Activated CD8-positive, alpha-beta memory T cell treated with anti-CD3 and anti-CD28 coated beads, Interleukin-2, amount 50 U/mL, for 24 hours (primary cell): ENCODE measurements at regions not wholly inside any gene's neighbourhood (a gene's known extent, or its start where the extent isn't known, plus 50 kb on each side); places are given as distances from the start of the nearest gene placed in this dataset.
A peak's percentile ranks its signal among the peaks of the same experiment; 100 is the strongest.

Source experiments
- DNase-seq: peaks from one replicate; pipeline ENCODE4 v3.0.0-alpha.2; 2020; ENCODE audit errors: extremely low read depth

DNA sequence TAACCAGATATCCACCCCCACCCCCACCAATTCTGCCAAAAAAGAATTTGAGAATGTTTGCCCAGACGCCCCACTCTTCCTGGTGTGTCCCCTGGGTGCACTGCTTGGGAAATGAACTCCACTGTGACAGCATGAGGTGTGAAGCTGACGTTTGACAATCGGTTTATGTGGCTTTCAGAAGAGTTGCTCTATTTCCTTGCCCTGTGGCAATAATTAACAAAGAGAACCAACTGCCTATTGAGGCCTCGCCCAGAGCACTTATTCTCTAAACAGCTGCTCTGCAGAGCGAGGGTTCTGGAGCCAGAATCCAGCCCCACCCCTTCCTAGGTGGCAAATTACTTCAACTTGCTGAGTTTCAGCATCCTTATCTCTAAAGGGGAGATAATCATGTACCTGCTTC is 115.8 kb upstream of the SIX3 start:
- DNase-seq, result no peak

DNA sequence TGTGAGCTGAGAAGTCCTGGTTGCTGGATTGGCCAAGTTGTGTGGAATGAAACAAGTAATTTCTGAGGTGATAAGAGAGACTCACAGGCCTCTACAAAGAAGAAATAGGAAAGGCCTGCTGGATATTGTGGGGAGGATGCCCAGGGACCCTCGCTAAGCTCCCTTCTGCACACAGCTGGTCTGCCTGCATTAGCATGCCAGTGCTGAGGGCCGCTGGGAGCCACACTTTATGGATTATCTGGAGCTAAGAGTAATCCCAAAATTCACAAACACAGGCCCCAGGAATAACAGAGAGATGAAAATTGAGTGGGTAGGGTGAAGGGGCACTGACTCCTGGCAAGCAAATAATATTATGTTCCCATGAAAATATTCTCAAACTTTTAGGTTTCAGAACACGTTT is 114.9 kb upstream of the SIX3 start:
- no peak for DNase-seq

DNA sequence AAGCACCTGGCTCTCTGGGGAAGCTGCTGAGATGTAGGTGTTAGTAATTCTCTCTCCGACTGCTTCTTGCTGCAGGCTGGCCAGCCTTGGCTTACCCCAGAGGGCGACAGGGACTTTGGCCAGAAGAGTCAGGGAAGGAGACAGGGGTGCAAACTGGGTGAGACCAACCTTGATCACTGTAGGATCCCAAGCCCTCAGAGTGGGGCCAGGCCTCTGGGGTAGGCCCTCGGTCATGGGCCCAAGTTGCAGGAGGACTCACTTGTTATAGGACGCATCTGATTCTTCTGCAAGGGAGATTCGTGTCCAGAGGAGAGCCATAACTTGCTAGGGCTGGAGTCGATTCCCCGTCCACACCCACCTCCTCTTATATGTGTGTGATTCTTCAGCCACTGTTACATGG is 111.7 kb upstream of the SIX3 start:
- DNase-seq, result no peak

DNA sequence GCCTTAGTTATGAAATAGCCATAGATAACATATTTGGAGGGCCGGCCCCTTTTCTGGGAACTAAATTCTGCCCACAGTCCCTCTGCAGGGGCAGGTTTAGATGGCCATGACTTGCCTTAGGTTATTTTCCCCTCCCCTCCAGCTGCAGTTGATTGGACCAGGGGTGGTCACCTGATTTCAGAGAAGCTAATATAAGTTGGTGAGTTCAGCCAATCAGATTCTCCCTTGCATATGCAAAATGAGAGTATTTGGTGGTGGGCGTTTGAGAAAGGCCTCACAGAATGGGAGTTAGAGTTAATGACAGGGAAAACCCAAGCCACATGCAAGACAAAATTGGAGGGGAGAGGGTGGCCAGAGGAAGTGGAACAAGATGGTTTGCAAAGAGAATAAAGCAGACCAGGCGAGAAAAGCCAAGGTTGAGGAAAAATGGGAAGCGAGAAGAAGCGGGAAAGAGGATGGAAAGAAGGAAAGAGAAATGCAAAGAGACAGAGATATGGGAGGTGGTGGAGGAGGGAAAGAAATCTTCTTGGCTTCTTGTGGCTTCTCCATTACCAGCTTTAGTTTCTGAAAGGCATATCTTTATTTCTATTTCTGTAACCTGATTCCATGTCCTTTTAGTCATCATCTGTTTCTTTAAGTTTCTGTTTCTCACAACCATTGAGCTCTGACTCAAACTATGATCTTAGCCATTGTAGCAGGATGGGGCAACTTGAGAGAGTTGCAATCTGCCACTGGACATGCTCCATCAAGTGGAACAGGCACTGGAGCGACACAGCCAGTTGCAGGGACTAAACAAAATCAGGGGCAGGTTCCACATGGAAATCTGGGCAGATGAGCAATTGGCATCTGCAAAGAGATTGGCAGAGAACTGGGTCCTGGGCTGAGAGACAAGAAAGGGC is 108.1 kb upstream of the SIX3 start:
- DNase-seq, result no peak

DNA sequence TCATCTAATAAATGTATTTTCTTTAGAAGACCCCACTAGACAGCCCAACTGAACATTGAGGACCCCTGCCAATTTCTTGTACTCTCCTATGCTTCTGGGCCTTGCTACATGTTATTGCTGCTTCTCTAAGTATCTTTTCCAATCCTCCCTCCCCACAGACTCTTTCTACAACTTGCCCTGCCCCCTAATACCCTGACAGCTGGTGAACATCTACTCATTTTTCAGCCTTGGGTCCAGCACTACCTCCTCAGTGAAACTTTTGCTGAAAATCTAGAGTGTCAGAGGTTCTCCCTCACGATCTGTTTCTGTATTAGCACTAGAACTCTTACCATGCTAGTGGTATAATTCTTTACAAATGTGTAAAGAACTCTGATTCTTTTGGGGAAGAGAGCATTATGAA is 106.8 kb upstream of the SIX3 start:
- DNase-seq, result no peak

DNA sequence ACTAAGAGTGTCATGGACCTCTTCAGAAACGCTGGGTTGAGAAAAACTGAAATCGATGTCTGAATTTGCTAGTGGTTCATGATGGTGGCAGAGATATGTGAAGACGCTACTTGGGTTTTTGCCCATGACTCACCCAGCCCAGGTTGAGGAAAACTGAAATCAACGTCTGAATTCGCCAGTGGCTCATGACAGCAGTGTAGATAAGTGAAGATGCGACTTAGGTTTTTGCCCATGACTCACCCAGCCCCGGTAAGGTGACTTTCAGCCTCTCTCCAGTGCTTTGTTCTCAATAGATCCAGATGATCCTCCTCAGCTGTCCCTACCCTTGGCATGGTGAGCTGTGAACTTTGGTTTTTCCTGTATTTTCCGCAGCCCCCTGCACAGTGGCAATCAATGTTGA is 105.3 kb upstream of the SIX3 start:
- DNase-seq, result peak; percentile 34

DNA sequence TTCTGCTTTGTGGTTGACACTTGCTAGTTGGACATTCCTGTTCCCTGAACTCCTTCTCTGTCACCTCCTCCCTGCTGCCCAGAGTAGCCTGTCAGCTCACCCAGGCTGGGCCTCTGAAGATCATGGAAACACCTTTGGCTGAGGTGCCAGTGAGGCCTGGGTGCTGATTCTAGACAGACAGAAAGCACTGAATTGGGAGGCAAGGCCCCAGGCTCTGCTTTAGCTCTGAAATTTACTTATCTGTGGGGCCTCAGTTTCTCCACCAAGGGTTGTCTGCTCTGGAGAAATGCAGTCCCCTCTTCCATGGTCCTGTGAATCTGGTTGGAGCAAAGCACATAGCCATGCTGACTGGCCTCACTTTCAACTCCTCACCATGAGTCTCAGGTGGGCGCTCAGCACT is 104.6 kb upstream of the SIX3 start:
- DNase-seq, result no peak

DNA sequence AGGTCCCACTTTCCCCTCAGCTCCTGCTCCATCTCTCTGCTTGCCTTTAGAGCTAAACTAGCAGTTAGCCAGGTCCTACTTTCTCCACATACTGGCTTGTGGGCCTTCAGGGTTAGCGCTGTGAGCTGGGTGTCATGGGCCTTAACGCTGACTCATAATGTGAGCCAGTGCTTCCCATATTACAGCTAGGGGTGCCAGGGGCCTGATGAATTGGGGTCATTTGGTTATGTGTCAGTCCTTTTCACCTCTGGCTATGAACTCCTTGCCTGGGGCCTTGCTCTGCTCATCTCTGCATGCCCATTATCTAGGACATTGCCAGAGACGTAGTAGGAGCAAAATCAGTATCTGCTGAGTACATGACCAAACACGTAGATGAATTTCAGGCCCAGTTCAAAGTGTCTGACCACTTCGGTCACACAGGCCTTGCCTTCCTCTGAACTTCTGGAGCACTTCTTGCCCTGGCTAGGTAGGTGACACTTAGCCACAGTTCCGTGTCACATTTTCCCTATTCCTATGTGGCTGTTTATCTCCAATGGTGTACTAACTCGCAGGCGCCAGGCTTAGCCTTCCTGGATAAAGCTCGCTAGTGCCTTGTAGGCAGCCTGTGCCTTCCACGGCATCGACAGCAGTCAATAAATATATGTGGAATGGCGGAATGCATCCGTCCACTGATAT is 103.2 kb upstream of the SIX3 start:
- no peak for DNase-seq

DNA sequence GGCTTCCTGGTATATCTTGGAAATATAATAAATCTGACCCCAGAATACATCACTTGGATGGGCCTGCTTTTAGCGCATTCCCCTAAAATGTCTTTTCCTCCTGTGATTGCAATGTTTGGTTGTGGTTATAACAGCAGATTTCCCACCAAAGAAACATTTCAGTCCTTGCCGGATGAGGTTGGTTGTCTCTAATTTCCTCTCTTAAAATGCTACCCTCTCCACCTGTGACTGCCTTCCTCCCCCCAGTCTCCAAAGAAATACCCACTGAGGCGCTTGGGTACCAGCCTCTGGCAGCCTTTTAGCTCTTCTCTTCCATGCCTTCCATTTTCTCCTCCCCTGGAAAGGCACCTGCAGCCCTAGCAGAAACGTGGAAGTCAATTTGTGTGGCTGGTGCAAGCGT is 102.1 kb upstream of the SIX3 start:
- no peak for DNase-seq

DNA sequence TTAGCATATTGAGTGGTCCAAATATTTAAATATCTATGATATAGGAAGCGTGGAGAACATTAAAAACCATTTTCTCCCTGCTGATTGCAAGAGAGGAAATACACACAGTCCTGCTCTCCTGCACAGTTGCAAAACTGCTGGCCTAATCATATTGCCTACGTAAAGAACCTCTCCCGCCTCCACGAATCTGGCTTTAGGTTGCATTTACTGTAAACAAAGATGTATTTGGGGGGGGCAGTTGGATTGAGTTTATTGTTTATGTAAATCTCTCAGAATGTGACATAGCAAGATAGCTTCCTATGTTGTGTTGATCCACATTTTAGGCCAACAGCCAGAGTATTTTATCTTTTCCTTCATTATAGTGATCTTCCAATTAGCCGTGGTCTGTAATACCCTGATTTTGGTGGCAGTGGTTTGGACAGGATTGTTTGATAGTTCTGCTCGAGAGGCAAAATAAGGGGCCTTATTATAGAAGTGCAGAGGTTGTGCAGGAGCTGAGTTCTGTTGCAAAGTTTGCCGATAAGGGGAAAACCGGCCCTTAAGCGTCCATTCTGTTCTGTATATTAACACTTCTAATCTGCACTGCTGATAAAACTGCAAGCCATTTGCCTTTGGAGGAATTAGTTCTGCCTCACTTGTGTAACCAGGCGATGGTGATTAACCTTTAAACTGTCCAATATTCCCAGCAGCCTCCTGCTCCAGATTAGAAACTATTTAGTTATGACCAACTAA is 101.6 kb upstream of the SIX3 start:
- no peak for DNase-seq

DNA sequence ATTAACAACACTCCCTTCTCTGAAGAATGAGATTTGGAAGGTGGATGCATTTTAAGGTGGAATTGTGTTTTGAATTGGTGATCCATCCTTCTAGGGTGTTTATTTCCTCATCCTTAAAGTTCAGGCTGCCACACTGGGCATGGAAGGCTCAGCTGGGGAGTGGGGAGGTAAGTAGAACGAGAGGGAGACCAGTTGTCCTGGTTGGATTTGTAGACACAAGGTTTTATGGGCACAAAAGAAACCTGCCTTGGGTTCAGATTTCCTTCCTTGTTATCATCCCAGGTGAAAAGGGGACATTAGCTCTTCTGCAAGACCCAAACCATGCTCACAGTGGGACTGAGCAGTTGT is 101.0 kb upstream of the SIX3 start:
- DNase-seq, result no peak

DNA sequence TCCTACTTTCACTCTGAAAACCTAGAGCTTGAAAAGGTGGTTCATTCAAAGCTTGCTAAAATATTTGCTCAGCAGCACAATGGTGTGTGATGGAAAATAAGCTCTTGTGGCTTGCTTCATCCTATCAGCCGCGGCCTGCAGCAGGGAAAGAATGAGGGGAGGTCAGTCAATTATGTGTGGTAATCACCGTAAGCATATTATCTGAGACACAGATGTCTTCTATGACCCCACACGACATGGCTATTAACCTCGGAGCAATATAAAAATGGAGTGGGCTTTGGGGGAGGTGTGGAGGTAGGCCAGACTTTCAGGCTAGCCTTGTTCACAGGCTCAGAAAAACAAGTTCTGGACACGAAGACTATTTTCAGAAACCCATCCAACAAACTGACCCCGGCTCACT is 98.4 kb upstream of the SIX3 start:
- DNase-seq, result no peak

DNA sequence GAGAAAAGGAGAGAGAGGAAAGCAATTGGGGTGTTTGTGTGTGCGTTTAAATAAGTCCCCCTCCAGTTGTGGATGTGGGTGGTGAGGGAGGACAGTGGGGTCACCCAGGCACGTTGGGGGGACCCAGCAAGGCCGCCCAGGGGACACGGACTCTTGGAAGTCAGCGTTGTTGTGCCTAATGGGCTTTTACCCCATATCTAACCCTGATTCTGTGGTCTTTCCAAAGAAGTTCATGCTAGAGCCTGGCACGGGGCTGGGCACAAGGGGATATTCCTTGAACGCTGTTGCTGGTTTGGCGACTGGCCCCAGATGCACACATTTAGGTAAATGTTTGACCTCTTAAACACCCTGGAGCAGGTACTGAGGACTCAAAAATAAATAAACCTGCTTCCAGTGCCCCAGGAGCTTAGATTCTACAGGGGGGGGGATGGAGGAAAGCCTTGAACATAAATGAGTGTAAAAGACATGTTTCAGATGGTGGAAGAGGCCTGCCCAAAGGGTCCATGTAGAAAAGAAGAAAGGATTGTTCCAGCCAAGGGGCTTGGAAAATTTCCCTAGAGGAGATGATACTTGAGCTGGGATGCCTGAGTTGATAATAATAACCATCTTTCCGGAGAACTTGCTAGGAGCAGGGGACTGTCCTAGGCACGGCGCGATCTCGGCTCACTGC is 97.7 kb upstream of the SIX3 start:
- DNase-seq, result no peak

DNA sequence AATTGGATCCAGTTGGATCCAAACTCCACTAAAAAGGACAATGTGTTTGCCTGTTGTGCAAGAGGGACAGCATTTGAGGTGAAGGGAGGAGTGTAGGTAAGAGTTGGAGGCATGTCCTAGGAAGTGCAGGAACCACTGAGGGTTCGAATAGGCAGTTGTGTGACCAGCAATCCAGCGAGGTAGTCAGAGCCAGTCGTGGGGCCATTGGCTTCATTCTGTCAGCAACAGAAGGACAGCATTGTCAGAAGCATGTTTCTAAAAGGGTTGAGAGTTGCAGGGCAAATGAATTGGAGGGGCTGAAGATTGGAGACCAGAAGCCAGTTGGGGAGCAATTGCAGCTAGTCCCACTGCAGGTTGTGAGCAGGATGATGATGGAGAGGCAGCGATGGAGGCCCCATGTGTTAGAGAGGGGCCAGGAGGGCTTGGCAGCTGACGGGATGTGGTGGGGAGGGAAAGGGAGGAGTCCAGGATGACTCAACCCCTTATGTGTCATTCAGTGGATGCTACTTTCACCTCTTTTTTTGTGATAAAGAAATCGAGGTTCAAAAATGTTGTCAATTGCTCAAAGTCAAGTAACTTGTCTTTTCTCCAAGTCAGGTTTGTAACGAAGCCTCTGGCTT is 96.7 kb upstream of the SIX3 start:
- no peak for DNase-seq

DNA sequence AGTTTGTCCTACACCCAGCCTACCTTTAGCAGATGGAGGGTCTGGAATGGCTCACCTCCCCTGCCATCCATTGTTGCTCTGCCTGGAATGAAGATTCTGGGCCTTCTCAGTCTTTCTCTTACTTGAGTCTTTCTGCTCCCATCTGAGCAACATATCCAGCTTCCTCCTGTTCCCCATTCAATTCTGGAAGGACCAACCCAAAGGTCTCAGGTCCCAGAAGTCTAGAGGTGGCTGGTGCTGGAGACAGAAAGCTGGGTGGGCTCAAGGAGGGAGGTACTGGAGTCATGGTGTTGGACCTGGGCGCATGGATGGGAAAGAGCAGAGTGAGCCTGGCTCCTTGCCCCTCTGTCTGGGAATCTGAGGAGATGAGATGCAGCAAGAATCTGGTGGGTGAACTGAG is 93.5 kb upstream of the SIX3 start:
- DNase-seq, result no peak

DNA sequence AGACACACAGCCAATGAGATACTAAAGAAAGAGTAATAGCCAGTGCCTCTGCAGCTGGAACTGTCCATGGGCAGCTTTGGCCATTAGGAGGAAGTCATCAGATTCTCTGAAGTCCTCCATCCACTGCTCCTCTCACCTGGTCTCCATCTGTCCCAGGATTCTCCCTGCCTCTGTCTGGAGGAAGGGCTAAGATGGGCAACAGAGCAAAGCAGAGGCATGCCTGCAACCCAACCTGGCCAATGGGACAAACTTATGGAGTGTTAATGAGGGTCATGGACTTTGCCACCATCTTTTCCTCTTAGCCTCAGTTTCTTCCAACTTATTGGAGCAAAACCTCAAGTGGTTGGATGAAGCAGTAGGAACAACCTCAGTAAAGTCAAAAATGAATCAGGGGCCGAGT is 91.5 kb upstream of the SIX3 start:
- no peak for DNase-seq

DNA sequence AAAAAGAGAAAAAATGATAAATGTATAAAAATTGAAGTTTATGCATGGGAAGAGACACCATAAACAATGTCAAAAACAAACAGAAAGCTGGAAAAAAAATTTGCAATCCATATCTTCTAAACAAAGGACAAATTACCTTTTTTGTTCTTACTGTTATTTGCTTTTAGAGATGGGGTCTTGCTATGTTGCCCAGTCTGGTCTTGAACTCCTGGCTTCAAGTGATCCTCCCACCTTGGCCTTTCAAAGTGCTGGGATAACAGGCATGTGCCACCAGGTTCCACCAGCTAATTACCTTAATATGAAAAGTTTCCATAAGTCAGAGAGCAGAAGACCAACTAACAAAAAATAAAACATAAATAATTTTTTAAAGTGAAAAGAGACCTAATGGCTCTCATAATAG is 90.0 kb upstream of the SIX3 start:
- no peak for DNase-seq

DNA sequence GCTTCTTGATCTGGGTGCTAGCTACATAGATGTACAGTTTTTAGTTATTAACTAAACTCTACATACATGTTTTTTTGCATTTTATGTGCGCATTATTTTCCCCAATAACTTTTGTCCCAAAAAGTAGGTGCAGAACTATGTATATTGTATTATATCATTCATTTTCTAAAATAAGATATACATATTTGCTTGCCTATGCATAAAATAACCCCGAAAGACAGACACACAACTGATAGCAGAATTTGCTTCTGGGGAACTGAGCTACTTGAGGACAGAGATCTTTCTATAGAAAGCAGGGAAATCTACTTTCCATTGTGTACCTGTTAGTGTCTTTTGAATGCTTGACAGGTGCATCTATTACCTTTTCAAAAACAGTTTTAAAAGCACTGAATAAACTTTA is 88.9 kb upstream of the SIX3 start:
- DNase-seq, result no peak

DNA sequence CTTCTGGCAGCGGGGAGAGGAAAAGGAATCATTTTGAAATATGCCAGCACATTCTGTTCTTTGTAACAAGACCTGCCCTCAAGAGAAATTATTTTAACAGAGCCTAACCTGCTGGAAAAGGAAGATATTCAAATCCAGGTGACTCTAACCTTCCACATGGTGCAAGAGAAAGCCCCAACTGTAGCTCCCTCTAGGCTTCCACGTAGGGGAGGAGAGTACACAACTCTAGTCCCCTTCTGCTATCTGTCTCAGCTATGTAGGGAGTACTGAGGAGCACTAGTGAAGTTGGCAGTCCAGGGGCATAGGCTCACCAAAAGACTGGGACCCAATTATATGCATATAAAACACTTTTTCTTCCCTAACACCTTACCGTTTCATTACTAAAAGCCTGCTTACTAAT is 82.2 kb upstream of the SIX3 start:
- no peak for DNase-seq

DNA sequence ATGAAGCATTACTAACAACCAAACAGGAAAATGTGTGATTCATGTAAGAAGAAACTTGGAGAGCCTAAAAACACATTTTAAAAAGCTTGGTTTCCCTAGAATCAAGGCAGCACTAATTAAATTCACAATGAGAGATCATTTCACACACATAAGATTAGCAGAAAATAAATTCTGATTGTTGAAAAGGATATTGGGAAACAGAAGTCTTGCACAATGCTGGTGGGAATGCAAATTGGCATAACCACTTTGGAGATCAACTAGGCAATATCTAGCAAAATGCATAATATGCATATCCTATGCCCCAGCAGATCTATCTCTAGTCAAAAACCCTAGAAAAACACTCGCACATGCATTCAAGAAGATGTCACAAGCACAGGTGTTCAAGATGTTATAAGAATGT is 75.3 kb upstream of the SIX3 start:
- no peak for DNase-seq

DNA sequence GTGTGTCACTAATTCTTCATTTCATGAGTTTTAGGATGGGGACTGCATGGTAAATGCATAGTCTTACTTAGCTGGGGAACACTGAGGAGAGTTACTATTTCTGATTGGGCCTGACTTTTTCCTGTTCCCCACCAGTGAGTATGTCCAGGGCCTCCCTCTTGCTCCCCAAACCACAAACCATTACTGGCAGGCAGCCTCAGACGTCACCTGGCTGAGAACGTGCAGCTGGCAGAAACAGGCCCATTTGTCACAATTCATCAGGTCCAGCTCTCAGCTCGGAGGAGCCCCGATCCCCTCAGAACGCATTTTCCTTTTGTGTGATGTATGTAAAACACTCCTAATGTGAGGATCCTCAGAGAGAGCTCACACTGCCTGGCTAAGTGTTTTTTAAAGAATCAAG is 71.7 kb upstream of the SIX3 start:
- DNase-seq, result no peak

DNA sequence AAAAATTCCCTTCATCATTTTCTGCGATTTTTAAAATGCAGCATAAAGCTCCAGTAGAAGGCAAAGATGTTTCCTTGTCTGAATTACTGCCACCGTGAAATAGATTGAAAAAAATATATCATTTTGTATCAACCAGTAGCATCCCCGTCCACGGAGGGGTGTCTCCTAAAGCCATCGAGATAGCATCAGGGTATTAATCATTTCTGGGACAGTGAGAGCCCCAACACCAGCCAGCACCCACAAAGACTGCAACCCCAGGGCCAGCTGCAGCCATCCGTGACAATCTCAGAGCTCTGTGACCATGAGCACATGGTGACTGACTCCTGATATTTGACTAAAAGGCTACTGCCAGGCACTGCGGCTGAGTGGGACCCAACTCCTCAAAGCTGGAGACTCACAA is 64.1 kb upstream of the SIX3 start:
- DNase-seq, result no peak
